HL-60 (cell line): ENCODE measurements at regions not wholly inside any gene's neighbourhood (a gene's known extent, or its start where the extent isn't known, plus 50 kb on each side); places are given as distances from the start of the nearest gene placed in this dataset.
"Not testable (repeated sequence)": the region's sequence is repeated elsewhere in the genome, so short reads cannot be mapped to it uniquely, and the experiment has no call there.

Source experiments
- DNase-seq, 2 experiments: peaks; one replicate each; pipeline ENCODE4 v3.0.0-alpha.2; 2010 to 2020; ENCODE audit warnings: low read depth in 1 of 2, low spot score in 1 of 2
- H3K27ac ChIP-seq: fragments of 250-450 bp; sonication (Bioruptor Pico); replicated peaks from 2 replicates; pipeline ENCODE4 v1.5.1; 2020; ENCODE audit warnings: mild to moderate bottlenecking, moderate library complexity
- H3K27me3 ChIP-seq: fragments of 250-450 bp; sonication (Bioruptor Pico); 2 replicates; pipeline ENCODE4 v1.5.1; 2021; ENCODE audit warnings: mild to moderate bottlenecking, moderate library complexity; ENCODE audit not compliant: insufficient read depth, poor library complexity, severe bottlenecking
- H3K4me3 ChIP-seq: replicated peaks from 2 replicates; pipeline ENCODE4 v1.5.1; 2011; ENCODE audit warnings: mild to moderate bottlenecking, control low read depth, low read length; ENCODE audit not compliant: insufficient read depth
- POLR2AphosphoS5 ChIP-seq: IDR thresholded peaks from 2 replicates; pipeline ENCODE4 v1.6.1; 2012; ENCODE audit warnings: low read depth

GRCh38 chr21:5055996-5056962 lies 5465.1 kb upstream of the TPTE start:
- DNase-seq, H3K27ac ChIP-seq, H3K27me3 ChIP-seq, H3K4me3 ChIP-seq: not testable (repeated sequence)

- not testable (repeated sequence) for H3K27ac ChIP-seq, H3K4me3 ChIP-seq, H3K27me3 ChIP-seq, DNase-seq
These were observed 5464.3 kb upstream of the TPTE start for GRCh38 chr21:5057077-5057476.

- DNase-seq, H3K4me3 ChIP-seq, H3K27me3 ChIP-seq, H3K27ac ChIP-seq: not testable (repeated sequence)
These were observed 5460.9 kb upstream of the TPTE start for GRCh38 chr21:5060364-5061083.

- DNase-seq, result peak in 1 of 2 experiments; percentile 0
- not testable (repeated sequence) for H3K27me3 ChIP-seq, H3K27ac ChIP-seq, H3K4me3 ChIP-seq
These were observed 5456.7 kb upstream of the TPTE start for GRCh38 chr21:5064581-5065142.

GRCh38 chr21:5065240-5066211 lies 5455.9 kb upstream of the TPTE start:
- not testable (repeated sequence) for H3K27me3 ChIP-seq, H3K4me3 ChIP-seq
- TF ChIP-seq POLR2AphosphoS5, result peak; percentile 64
- DNase-seq, result peak; percentile 73 to 94
- H3K27ac ChIP-seq, result peak overlapping the region; percentile 78

- not testable (repeated sequence) for H3K4me3 ChIP-seq, DNase-seq, H3K27me3 ChIP-seq, H3K27ac ChIP-seq
These were observed 5454.6 kb upstream of the TPTE start for GRCh38 chr21:5066682-5067251.

- H3K27ac ChIP-seq, DNase-seq, H3K4me3 ChIP-seq, H3K27me3 ChIP-seq: not testable (repeated sequence)
These were observed 5453.9 kb upstream of the TPTE start for GRCh38 chr21:5067326-5068048.

- not testable (repeated sequence) for H3K4me3 ChIP-seq, H3K27ac ChIP-seq, H3K27me3 ChIP-seq, DNase-seq
These were observed 5452.7 kb upstream of the TPTE start for GRCh38 chr21:5068649-5069048.

GRCh38 chr21:5071180-5071579 lies 5450.2 kb upstream of the TPTE start:
- not testable (repeated sequence) for H3K27me3 ChIP-seq, H3K4me3 ChIP-seq, H3K27ac ChIP-seq, DNase-seq

- DNase-seq, H3K27me3 ChIP-seq, H3K27ac ChIP-seq, H3K4me3 ChIP-seq: not testable (repeated sequence)
These were observed 5444.5 kb upstream of the TPTE start for GRCh38 chr21:5076854-5077253.

- H3K27me3 ChIP-seq, H3K4me3 ChIP-seq, H3K27ac ChIP-seq, DNase-seq: not testable (repeated sequence)
These were observed 5442.0 kb upstream of the TPTE start for GRCh38 chr21:5079361-5079760.

- H3K4me3 ChIP-seq, DNase-seq, H3K27ac ChIP-seq, H3K27me3 ChIP-seq: not testable (repeated sequence)
These were observed 5441.4 kb upstream of the TPTE start for GRCh38 chr21:5080015-5080414.

- not testable (repeated sequence) for DNase-seq, H3K27ac ChIP-seq, H3K4me3 ChIP-seq, H3K27me3 ChIP-seq
These were observed 5437.1 kb upstream of the TPTE start for GRCh38 chr21:5084246-5084645.
